Karpas-422 (cell line): ENCODE measurements at regions not wholly inside any gene's neighbourhood (a gene's known extent, or its start where the extent isn't known, plus 50 kb on each side); places are given as distances from the start of the nearest gene placed in this dataset.

ENCODE experiments used
- DNase-seq: peaks from one replicate; pipeline ENCODE4 v3.0.0-alpha.2; 2015
- H2AFZ ChIP-seq: fragments of 200-600 bp; sonication (generic); 2 replicates; pipeline ENCODE4 v1.6.1; 2014; ENCODE audit warnings: antibody characterized with exemption, low read length, mixed read lengths
- H3K27ac ChIP-seq: fragments of 200-600 bp; sonication (generic); 2 replicates; pipeline ENCODE4 v1.5.1; 2014; ENCODE audit warnings: mild to moderate bottlenecking, low read length, moderate library complexity
- H3K27me3 ChIP-seq: fragments of 200-600 bp; sonication (generic); 2 replicates; pipeline ENCODE4 v1.6.1; 2014; ENCODE audit warnings: low read length, mixed read lengths
- H3K36me3 ChIP-seq: fragments of 200-600 bp; sonication (generic); 2 replicates; pipeline ENCODE4 v1.6.1; 2014; ENCODE audit warnings: low read length, mixed read lengths; ENCODE audit not compliant: insufficient read depth
- H3K4me1 ChIP-seq: fragments of 200-600 bp; sonication (generic); 2 replicates; pipeline ENCODE4 v1.6.1; 2014; ENCODE audit warnings: mild to moderate bottlenecking, low read length, mixed read lengths
- H3K4me2 ChIP-seq: fragments of 200-600 bp; sonication (generic); 2 replicates; pipeline ENCODE4 v1.6.1; 2014; ENCODE audit warnings: low read length, low read depth, mild to moderate bottlenecking; ENCODE audit not compliant: poor library complexity, severe bottlenecking
- H3K4me3 ChIP-seq: fragments of 200-600 bp; sonication (generic); 2 replicates; pipeline ENCODE4 v1.5.1; 2014; ENCODE audit warnings: mild to moderate bottlenecking, antibody characterized with exemption, low read length, mixed read lengths
- H3K79me2 ChIP-seq: fragments of 200-600 bp; sonication (generic); 2 replicates; pipeline ENCODE4 v1.6.1; 2014; ENCODE audit warnings: mild to moderate bottlenecking, low read length, mixed read lengths
- H3K9ac ChIP-seq: fragments of 200-600 bp; sonication (generic); 2 replicates; pipeline ENCODE4 v1.6.0; 2014; ENCODE audit warnings: low read length
- H3K9me2 ChIP-seq: fragments of 200-600 bp; sonication (generic), shearing (Covaris generic); replicated peaks from 2 replicates; pipeline ENCODE4 v1.6.0; 2014; ENCODE audit warnings: mild to moderate bottlenecking, low read length, moderate library complexity; ENCODE audit not compliant: insufficient read depth
- H3K9me3 ChIP-seq: fragments of 300-700, 200-600 bp; sonication (generic); 2 replicates; pipeline ENCODE4 v1.6.1; 2014; ENCODE audit warnings: low read length, mixed read lengths
- H4K20me1 ChIP-seq: fragments of 200-600 bp; sonication (generic); 2 replicates; pipeline ENCODE4 v1.6.1; 2014; ENCODE audit warnings: mild to moderate bottlenecking, antibody characterized with exemption, low read length, low read depth; ENCODE audit not compliant: insufficient read depth

GRCh38 chr9:10674586-10674985 lies 61.8 kb upstream of the PTPRD start:
- Histone ChIP-seq H4K20me1 (no peaks in the 10 kb centered on the region), H3K4me2 (no peak overlapping the region)

DNA sequence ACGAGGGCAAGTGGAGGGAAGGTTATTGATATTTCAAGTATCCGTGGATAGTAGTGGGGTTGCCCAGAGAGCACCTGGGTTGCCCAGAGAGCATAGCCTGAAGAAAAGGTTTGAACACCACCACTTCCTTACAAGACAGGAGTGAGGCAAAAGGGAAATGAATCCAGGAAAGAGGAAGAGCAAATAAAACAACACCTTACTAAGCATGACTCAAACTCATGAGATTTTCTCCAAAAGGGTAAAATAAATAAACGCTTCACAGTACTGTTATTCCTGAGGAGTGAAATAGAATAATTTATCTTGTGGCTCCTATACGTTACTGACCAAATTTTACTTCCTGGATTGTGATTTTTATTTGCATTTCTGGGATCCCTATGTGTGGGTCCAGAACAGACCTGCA lies 65.2 kb upstream of the PTPRD start:
- H3K36me3 ChIP-seq: no peaks in the 10 kb centered on the region
- H3K9me2 ChIP-seq: no peaks in the 10 kb centered on the region
- H3K4me1 ChIP-seq: no peaks in the 10 kb centered on the region
- DNase-seq: no peak
- no peak overlapping the region for H3K4me2 ChIP-seq
- H3K9me3 ChIP-seq: peaks cover 11% of the 10 kb centered on the region
- H3K27ac ChIP-seq: no peak overlapping the region
- H3K27me3 ChIP-seq: no peaks in the 10 kb centered on the region
- no peaks in the 10 kb centered on the region for H4K20me1 ChIP-seq
- no peak overlapping the region for H2AFZ ChIP-seq
- no peak overlapping the region for H3K9ac ChIP-seq
- no peak overlapping the region for H3K4me3 ChIP-seq
- no peaks in the 10 kb centered on the region for H3K79me2 ChIP-seq

More at GRCh38 chr9:10674586-10674985, 61.8 kb upstream of the PTPRD start:
- no peaks in the 10 kb centered on the region for H3K79me2 ChIP-seq
- H3K4me1 ChIP-seq: no peaks in the 10 kb centered on the region
- H2AFZ ChIP-seq: no peak overlapping the region
- H3K9me3 ChIP-seq: peaks cover 18% of the 10 kb centered on the region
- no peak overlapping the region for H3K27ac ChIP-seq
- H3K36me3 ChIP-seq: no peaks in the 10 kb centered on the region
- H3K27me3 ChIP-seq: no peaks in the 10 kb centered on the region
- H3K9ac ChIP-seq: no peak overlapping the region
- no peak overlapping the region for H3K4me3 ChIP-seq
- no peak for DNase-seq
- H3K9me2 ChIP-seq: no peaks in the 10 kb centered on the region

- Histone ChIP-seq H4K20me1 (no peaks in the 10 kb centered on the region), H3K9ac (no peak overlapping the region), H3K36me3 (no peaks in the 10 kb centered on the region), H3K79me2 (no peaks in the 10 kb centered on the region), H3K4me3 (no peak overlapping the region), H3K4me1 (no peaks in the 10 kb centered on the region), H3K9me2 (no peaks in the 10 kb centered on the region), H3K27me3 (no peaks in the 10 kb centered on the region), H3K4me2 (no peak overlapping the region), H3K9me3 (peaks cover 13% of the 10 kb centered on the region), H3K27ac (no peak overlapping the region), H2AFZ (no peak overlapping the region)
- DNase-seq: no peak
Observed at GRCh38 chr9:10678790-10679189, 66.0 kb upstream of the PTPRD start.

DNA sequence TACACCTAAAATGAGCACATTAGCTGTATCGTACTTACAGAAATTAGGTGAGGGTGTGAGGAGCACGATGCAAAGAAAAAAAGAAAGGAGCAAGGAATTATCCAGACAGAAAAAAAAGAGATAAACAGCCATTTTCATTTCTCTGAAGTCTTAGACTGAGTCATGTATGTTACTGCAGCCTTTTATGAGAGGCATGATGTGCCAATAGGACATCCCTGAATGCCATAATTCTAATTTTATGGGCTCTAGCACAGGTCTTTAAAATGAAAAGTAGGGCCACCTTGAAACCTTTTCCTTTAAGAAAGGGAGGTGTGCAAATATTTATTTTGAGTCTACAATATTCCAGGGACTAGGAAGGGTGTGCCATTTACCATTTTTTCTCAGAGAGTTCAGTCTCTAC lies 74.1 kb upstream of the PTPRD start:
- H3K9me3 ChIP-seq: peaks cover 25% of the 10 kb centered on the region
- no peaks in the 10 kb centered on the region for H3K9me2 ChIP-seq
- no peak overlapping the region for H2AFZ ChIP-seq
- H4K20me1 ChIP-seq: no peaks in the 10 kb centered on the region
- H3K36me3 ChIP-seq: no peaks in the 10 kb centered on the region
- H3K4me3 ChIP-seq: no peak overlapping the region
- no peak overlapping the region for H3K27ac ChIP-seq
- no peaks in the 10 kb centered on the region for H3K27me3 ChIP-seq
- DNase-seq: no peak
- H3K79me2 ChIP-seq: no peaks in the 10 kb centered on the region
- H3K9ac ChIP-seq: no peak overlapping the region
- no peak overlapping the region for H3K4me2 ChIP-seq
- no peaks in the 10 kb centered on the region for H3K4me1 ChIP-seq

- no peaks in the 10 kb centered on the region for H4K20me1 ChIP-seq
- no peaks in the 10 kb centered on the region for H3K4me1 ChIP-seq
- H3K36me3 ChIP-seq: no peaks in the 10 kb centered on the region
- no peaks in the 10 kb centered on the region for H3K9me2 ChIP-seq
- H3K9me3 ChIP-seq: peaks cover 31% of the 10 kb centered on the region
- H3K4me2 ChIP-seq: no peak overlapping the region
- no peak overlapping the region for H3K4me3 ChIP-seq
- no peaks in the 10 kb centered on the region for H3K79me2 ChIP-seq
- H3K27ac ChIP-seq: no peak overlapping the region
- no peak overlapping the region for H2AFZ ChIP-seq
- H3K27me3 ChIP-seq: no peaks in the 10 kb centered on the region
- no peak overlapping the region for H3K9ac ChIP-seq
- DNase-seq: no peak
Observed at GRCh38 chr9:10690546-10690945, 77.7 kb upstream of the PTPRD start.

DNA sequence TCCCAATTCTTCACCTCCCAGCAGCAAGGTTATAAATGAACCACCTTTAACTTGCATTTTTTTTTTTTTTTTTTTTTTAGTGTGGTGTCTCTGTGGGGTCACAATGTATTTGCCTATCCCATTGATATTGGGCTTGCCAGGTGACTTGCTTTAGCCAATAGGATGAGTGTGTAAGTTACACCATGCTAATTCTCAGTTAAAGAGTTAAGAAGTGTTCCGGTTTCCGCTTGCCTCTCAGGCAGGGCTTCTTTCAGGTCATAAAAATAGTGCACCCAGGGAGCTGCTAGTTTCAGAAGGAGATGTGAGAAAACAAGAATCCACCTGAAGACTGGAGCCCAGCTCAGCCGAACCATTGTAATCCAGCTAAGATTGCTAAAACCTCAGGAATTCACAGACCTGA lies 84.2 kb upstream of the PTPRD start:
- H3K79me2 ChIP-seq: no peaks in the 10 kb centered on the region
- no peak overlapping the region for H3K4me2 ChIP-seq
- no peaks in the 10 kb centered on the region for H4K20me1 ChIP-seq
- no peak for DNase-seq
- H3K27ac ChIP-seq: no peak overlapping the region
- H2AFZ ChIP-seq: no peak overlapping the region
- H3K4me1 ChIP-seq: no peaks in the 10 kb centered on the region
- peaks cover 19% of the 10 kb centered on the region for H3K9me3 ChIP-seq
- no peak overlapping the region for H3K9ac ChIP-seq
- no peak overlapping the region for H3K4me3 ChIP-seq
- H3K9me2 ChIP-seq: no peaks in the 10 kb centered on the region
- no peaks in the 10 kb centered on the region for H3K36me3 ChIP-seq
- no peaks in the 10 kb centered on the region for H3K27me3 ChIP-seq

- H3K79me2 ChIP-seq: no peaks in the 10 kb centered on the region
- no peak overlapping the region for H3K9ac ChIP-seq
- H3K4me2 ChIP-seq: no peak overlapping the region
- no peaks in the 10 kb centered on the region for H3K36me3 ChIP-seq
- peaks cover 10% of the 10 kb centered on the region for H3K9me3 ChIP-seq
- H2AFZ ChIP-seq: no peak overlapping the region
- H3K27ac ChIP-seq: no peak overlapping the region
- H3K4me3 ChIP-seq: no peak overlapping the region
- no peaks in the 10 kb centered on the region for H3K27me3 ChIP-seq
- H4K20me1 ChIP-seq: no peaks in the 10 kb centered on the region
- DNase-seq: no peak
- H3K4me1 ChIP-seq: no peaks in the 10 kb centered on the region
- no peaks in the 10 kb centered on the region for H3K9me2 ChIP-seq
Observed at GRCh38 chr9:10700291-10700690, 87.5 kb upstream of the PTPRD start.

GRCh38 chr9:10700915-10701314 lies 88.1 kb upstream of the PTPRD start:
- Histone ChIP-seq H4K20me1 (no peaks in the 10 kb centered on the region), H3K4me3 (no peak overlapping the region)

GRCh38 chr9:10701906-10702305 lies 89.1 kb upstream of the PTPRD start:
- H3K27ac ChIP-seq: no peak overlapping the region
- H3K9me2 ChIP-seq: no peaks in the 10 kb centered on the region
- DNase-seq: no peak
- no peak overlapping the region for H2AFZ ChIP-seq
- H3K36me3 ChIP-seq: no peaks in the 10 kb centered on the region
- H3K79me2 ChIP-seq: no peaks in the 10 kb centered on the region
- no peaks in the 10 kb centered on the region for H3K27me3 ChIP-seq
- H3K4me2 ChIP-seq: no peak overlapping the region
- peaks cover 6% of the 10 kb centered on the region for H3K9me3 ChIP-seq
- H4K20me1 ChIP-seq: no peaks in the 10 kb centered on the region
- H3K9ac ChIP-seq: no peak overlapping the region
- no peaks in the 10 kb centered on the region for H3K4me1 ChIP-seq
- no peak overlapping the region for H3K4me3 ChIP-seq

More at GRCh38 chr9:10700915-10701314, 88.1 kb upstream of the PTPRD start:
- H3K27me3 ChIP-seq: no peaks in the 10 kb centered on the region
- H3K4me1 ChIP-seq: no peaks in the 10 kb centered on the region
- H3K9me2 ChIP-seq: no peaks in the 10 kb centered on the region
- no peak overlapping the region for H2AFZ ChIP-seq
- H3K9ac ChIP-seq: no peak overlapping the region
- DNase-seq: no peak
- H3K27ac ChIP-seq: no peak overlapping the region
- no peaks in the 10 kb centered on the region for H3K79me2 ChIP-seq
- H3K4me2 ChIP-seq: no peak overlapping the region
- H3K9me3 ChIP-seq: peaks cover 10% of the 10 kb centered on the region
- no peaks in the 10 kb centered on the region for H3K36me3 ChIP-seq
